ENCODE measurements at regions not wholly inside any gene's neighbourhood (a gene's known extent, or its start where the extent isn't known, plus 50 kb on each side); places are given as distances from the start of the nearest gene placed in this dataset.
"Not testable (repeated sequence)": the region's sequence is repeated elsewhere in the genome, so short reads cannot be mapped to it uniquely, and the experiment has no call there.

DNA sequence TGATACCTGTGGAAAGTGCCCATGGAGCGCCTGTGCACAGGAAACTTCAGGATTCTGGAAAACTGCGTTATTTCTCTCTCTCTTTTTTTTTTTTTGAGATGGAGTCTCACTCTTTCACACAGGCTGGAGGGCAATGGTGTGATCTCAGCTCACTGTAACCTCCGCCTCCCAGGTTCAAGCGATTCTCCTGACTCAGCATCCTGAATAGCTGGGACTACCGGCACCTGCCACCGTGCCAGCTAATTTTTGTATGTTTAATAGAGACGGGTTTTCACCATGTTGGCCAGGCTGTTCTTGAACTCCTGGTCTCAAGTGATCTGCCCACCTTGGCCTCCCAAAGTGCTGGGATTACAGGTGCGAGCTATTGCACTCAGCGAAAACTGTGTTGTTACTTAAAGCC is 68.9 kb upstream of the PODXL start:
- TF ChIP-seq, protein P1, sequence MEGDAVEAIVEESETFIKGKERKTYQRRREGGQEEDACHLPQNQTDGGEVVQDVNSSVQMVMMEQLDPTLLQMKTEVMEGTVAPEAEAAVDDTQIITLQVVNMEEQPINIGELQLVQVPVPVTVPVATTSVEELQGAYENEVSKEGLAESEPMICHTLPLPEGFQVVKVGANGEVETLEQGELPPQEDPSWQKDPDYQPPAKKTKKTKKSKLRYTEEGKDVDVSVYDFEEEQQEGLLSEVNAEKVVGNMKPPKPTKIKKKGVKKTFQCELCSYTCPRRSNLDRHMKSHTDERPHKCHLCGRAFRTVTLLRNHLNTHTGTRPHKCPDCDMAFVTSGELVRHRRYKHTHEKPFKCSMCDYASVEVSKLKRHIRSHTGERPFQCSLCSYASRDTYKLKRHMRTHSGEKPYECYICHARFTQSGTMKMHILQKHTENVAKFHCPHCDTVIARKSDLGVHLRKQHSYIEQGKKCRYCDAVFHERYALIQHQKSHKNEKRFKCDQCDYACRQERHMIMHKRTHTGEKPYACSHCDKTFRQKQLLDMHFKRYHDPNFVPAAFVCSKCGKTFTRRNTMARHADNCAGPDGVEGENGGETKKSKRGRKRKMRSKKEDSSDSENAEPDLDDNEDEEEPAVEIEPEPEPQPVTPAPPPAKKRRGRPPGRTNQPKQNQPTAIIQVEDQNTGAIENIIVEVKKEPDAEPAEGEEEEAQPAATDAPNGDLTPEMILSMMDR (IDR thresholded peaks at IDR 0.05), result not testable (repeated sequence)
- not testable (repeated sequence) for TF ChIP-seq EZH2 (IDR thresholded peaks at IDR 0.05)
